ENCODE measurements at regions not wholly inside any gene's neighbourhood (a gene's known extent, or its start where the extent isn't known, plus 50 kb on each side); places are given as distances from the start of the nearest gene placed in this dataset.

- Histone ChIP-seq H3K4me3 (replicated peaks in 1 of 3; ENCODE audit: low read depth in 2 of 3, low read length in 3 of 3) (no peak overlapping the region), H4K20me1 (ENCODE audit: insufficient read depth, low read length) (no peaks in the 10 kb centered on the region), H2AFZ (ENCODE audit: insufficient read depth, low read depth, low read length, poor library complexity, severe bottlenecking) (no peak overlapping the region), H3K4me1 (ENCODE audit: control insufficient read depth in 1 of 2, insufficient read depth in 2 of 2, low read length in 2 of 2) (no peaks in the 10 kb centered on the region), H3K9me3 (replicated peaks in 1 of 2; ENCODE audit: control insufficient read depth in 1 of 2, insufficient read depth in 1 of 2, low read length in 2 of 2) (peaks cover 0 to 8% of the 10 kb centered on the region in 2 donors), H3K27me3 (ENCODE audit: control insufficient read depth in 2 of 2, insufficient read depth in 2 of 2, low read length in 2 of 2) (no peaks in the 10 kb centered on the region), H3K79me2 (ENCODE audit: insufficient read depth, low read length) (no peaks in the 10 kb centered on the region), H3K4me2 (replicated peaks; ENCODE audit: extremely low read depth, low read length, poor library complexity, severe bottlenecking) (no peak overlapping the region), H3K9ac (ENCODE audit: insufficient read depth, low read length, poor library complexity, severe bottlenecking) (no peak overlapping the region), H3K27ac (ENCODE audit: low read depth in 1 of 2, low read length in 2 of 2) (no peak overlapping the region), H3K36me3 (replicated peaks in 1 of 2; ENCODE audit: control insufficient read depth in 1 of 2, insufficient read depth in 2 of 2, low read length in 2 of 2) (no peaks in the 10 kb centered on the region)
- intact Hi-C loops (cut with micrococcal nuclease), result no loop called here
- Mint-ChIP-seq H3K4me3 (no peak overlapping the region), H3K36me3 (no peaks in the 10 kb centered on the region), H3K27me3 (ENCODE audit: low read depth in 3 of 3) (peaks cover 3 to 11% (median 5%) of the 10 kb centered on the region in 3 donors), H3K27ac (no peak overlapping the region), H3K4me1 (no peaks in the 10 kb centered on the region), H3K9me3 (peaks cover 6 to 18% (median 10%) of the 10 kb centered on the region in 7 donors)
- DNase-seq, result no peak
- TF ChIP-seq CTCF (IDR thresholded peaks at IDR 0.05), result no peak
- 27% methylated on average over 2 of the region's 3 CpGs for WGBS (ENCODE audit: insufficient coverage)
Measured at GRCh38 chr17:15129986-15130385, 135.1 kb downstream of the PMP22 start.

- no peaks in the 10 kb centered on the region for H3K79me2 ChIP-seq (ENCODE audit: insufficient read depth, low read length)
- Mint-ChIP-seq H3K27ac (no peak overlapping the region), H3K4me3 (no peak overlapping the region), H3K27me3 (ENCODE audit: low read depth in 3 of 3) (peaks cover 1 to 8% (median 2%) of the 10 kb centered on the region in 3 donors), H3K9me3 (peaks cover 0 to 8% (median 6%) of the 10 kb centered on the region in 7 donors), H3K36me3 (no peaks in the 10 kb centered on the region), H3K4me1 (no peaks in the 10 kb centered on the region)
- H3K4me3 ChIP-seq (replicated peaks in 1 of 3; ENCODE audit: low read depth in 2 of 3, low read length in 3 of 3), result no peak overlapping the region
- no peak overlapping the region for H3K9ac ChIP-seq (ENCODE audit: insufficient read depth, low read length, poor library complexity, severe bottlenecking)
- no peaks in the 10 kb centered on the region for H3K4me1 ChIP-seq (ENCODE audit: control insufficient read depth in 1 of 2, insufficient read depth in 2 of 2, low read length in 2 of 2)
- peaks cover 0 to 4% of the 10 kb centered on the region in 2 donors for H3K9me3 ChIP-seq (replicated peaks in 1 of 2; ENCODE audit: control insufficient read depth in 1 of 2, insufficient read depth in 1 of 2, low read length in 2 of 2)
- no peak overlapping the region for H2AFZ ChIP-seq (ENCODE audit: insufficient read depth, low read depth, low read length, poor library complexity, severe bottlenecking)
- no CpG with 5 or more reads among the region's 1 CpG for WGBS (ENCODE audit: insufficient coverage)
- intact Hi-C loops (cut with micrococcal nuclease), result no loop called here
- H3K27ac ChIP-seq (ENCODE audit: low read depth in 1 of 2, low read length in 2 of 2), result no peak overlapping the region
- no peak for DNase-seq
- no peaks in the 10 kb centered on the region for H4K20me1 ChIP-seq (ENCODE audit: insufficient read depth, low read length)
- TF ChIP-seq CTCF (IDR thresholded peaks at IDR 0.05), result no peak
- H3K27me3 ChIP-seq (ENCODE audit: control insufficient read depth in 2 of 2, insufficient read depth in 2 of 2, low read length in 2 of 2), result no peaks in the 10 kb centered on the region
- no peaks in the 10 kb centered on the region for H3K36me3 ChIP-seq (replicated peaks in 1 of 2; ENCODE audit: control insufficient read depth in 1 of 2, insufficient read depth in 2 of 2, low read length in 2 of 2)
- H3K4me2 ChIP-seq (replicated peaks; ENCODE audit: extremely low read depth, low read length, poor library complexity, severe bottlenecking), result no peak overlapping the region
Measured at GRCh38 chr17:15124746-15125145, 140.4 kb downstream of the PMP22 start.
